Immature natural killer cell (primary cell): ENCODE measurements at regions not wholly inside any gene's neighbourhood (a gene's known extent, or its start where the extent isn't known, plus 50 kb on each side); places are given as distances from the start of the nearest gene placed in this dataset.
"Not testable (repeated sequence)": the region's sequence is repeated elsewhere in the genome, so short reads cannot be mapped to it uniquely, and the experiment has no call there.

Source experiments
- DNase-seq, 3 donors: peaks; one replicate each; pipeline ENCODE4 v3.0.0; 2022; ENCODE audit warnings: mixed read lengths in 1 of 3
- H3K27ac Mint-ChIP-seq, 6 donors: one replicate each; pipeline ENCODE4 v1.8.0; 2020; ENCODE audit warnings: mixed read lengths in 6 of 6, mild to moderate bottlenecking in 5 of 6, inconsistent platforms in 4 of 6, moderate library complexity in 3 of 6
- H3K27me3 Mint-ChIP-seq, 3 donors: one replicate each; pipeline ENCODE4 v1.8.0; 2020 to 2021; ENCODE audit warnings: low read depth in 3 of 3, mild to moderate bottlenecking in 3 of 3, mixed read lengths in 3 of 3, moderate library complexity in 3 of 3, inconsistent platforms in 1 of 3
- H3K36me3 Mint-ChIP-seq, 3 donors: one replicate each; pipeline ENCODE4 v1.8.0; 2020; ENCODE audit warnings: mixed read lengths in 3 of 3, inconsistent platforms in 2 of 3, mild to moderate bottlenecking in 2 of 3
- H3K4me1 Mint-ChIP-seq, 2 donors: one replicate each; pipeline ENCODE4 v1.8.0; 2020; ENCODE audit warnings: inconsistent platforms in 2 of 2, mild to moderate bottlenecking in 2 of 2, mixed read lengths in 2 of 2, moderate library complexity in 1 of 2
- H3K4me3 Mint-ChIP-seq, 5 donors: one replicate each; pipeline ENCODE4 v1.8.0; 2020; ENCODE audit warnings: mild to moderate bottlenecking in 5 of 5, mixed read lengths in 5 of 5, inconsistent platforms in 3 of 5, moderate library complexity in 3 of 5
- H3K9me3 Mint-ChIP-seq, 6 donors: one replicate each; pipeline ENCODE4 v1.8.0; 2020; ENCODE audit warnings: mild to moderate bottlenecking in 6 of 6, mixed read lengths in 6 of 6, inconsistent platforms in 4 of 6, moderate library complexity in 3 of 6

- DNase-seq = no peak
- no peak overlapping the region for H3K4me3 Mint-ChIP-seq
- H3K36me3 Mint-ChIP-seq = no peaks in the 10 kb centered on the region
- H3K27ac Mint-ChIP-seq = no peak overlapping the region
- no peaks in the 10 kb centered on the region for H3K4me1 Mint-ChIP-seq
- H3K9me3 Mint-ChIP-seq = no peaks in the 10 kb centered on the region
- H3K27me3 Mint-ChIP-seq = peaks cover 5 to 16% (median 6%) of the 10 kb centered on the region in 3 donors
Measured at GRCh38 chr5:171534043-171534895, 114.8 kb downstream of the FGF18 start.

- Mint-ChIP-seq H3K27ac (no peak overlapping the region), H3K4me3 (no peak overlapping the region), H3K36me3 (no peaks in the 10 kb centered on the region), H3K4me1 (no peaks in the 10 kb centered on the region), H3K9me3 (no peaks in the 10 kb centered on the region), H3K27me3 (peaks cover 5 to 18% (median 7%) of the 10 kb centered on the region in 3 donors)
- no peak for DNase-seq
Measured at GRCh38 chr5:171535162-171535561, 115.7 kb downstream of the FGF18 start.

- no peak overlapping the region for H3K4me3 Mint-ChIP-seq
- no peak for DNase-seq
- H3K9me3 Mint-ChIP-seq = no peaks in the 10 kb centered on the region
- H3K36me3 Mint-ChIP-seq = no peaks in the 10 kb centered on the region
- no peaks in the 10 kb centered on the region for H3K4me1 Mint-ChIP-seq
- H3K27ac Mint-ChIP-seq = no peak overlapping the region
- H3K27me3 Mint-ChIP-seq = peaks cover 5 to 18% (median 9%) of the 10 kb centered on the region in 3 donors
Measured at GRCh38 chr5:171537070-171537849, 117.8 kb downstream of the FGF18 start.

GRCh38 chr5:171537923-171538537 is 118.6 kb downstream of the FGF18 start:
- H3K27ac Mint-ChIP-seq = no peak overlapping the region
- DNase-seq = no peak
- H3K4me3 Mint-ChIP-seq = no peak overlapping the region
- peaks cover 5 to 18% (median 7%) of the 10 kb centered on the region in 3 donors for H3K27me3 Mint-ChIP-seq
- H3K9me3 Mint-ChIP-seq = no peaks in the 10 kb centered on the region
- H3K36me3 Mint-ChIP-seq = no peaks in the 10 kb centered on the region
- H3K4me1 Mint-ChIP-seq = no peaks in the 10 kb centered on the region

DNA sequence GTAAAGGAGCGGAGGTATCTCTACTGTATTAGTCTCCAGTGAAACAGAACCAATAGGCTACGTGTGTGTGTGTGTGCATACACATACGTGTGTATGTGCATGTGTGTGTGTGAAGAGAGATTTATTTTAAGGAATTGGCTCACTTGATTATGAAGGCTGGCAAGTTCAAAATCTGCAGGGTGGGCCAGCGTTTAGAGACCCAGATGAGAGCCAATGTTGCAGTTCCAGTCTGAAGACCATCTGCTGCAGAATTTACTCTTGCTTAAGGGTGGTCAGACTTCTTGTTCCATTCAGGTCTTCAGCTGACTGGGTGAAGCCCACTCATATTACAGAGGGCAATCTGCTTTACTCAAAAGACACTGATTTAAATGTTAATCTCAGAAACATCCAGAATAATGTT is 119.2 kb downstream of the FGF18 start:
- Mint-ChIP-seq H3K27ac (no peak overlapping the region), H3K4me1 (no peaks in the 10 kb centered on the region), H3K4me3 (no peak overlapping the region), H3K9me3 (no peaks in the 10 kb centered on the region), H3K36me3 (no peaks in the 10 kb centered on the region), H3K27me3 (peaks cover 5 to 18% (median 7%) of the 10 kb centered on the region in 3 donors)
- DNase-seq = no peak

GRCh38 chr5:171540865-171541264 is 121.4 kb downstream of the FGF18 start:
- Mint-ChIP-seq H3K9me3 (no peaks in the 10 kb centered on the region), H3K4me3 (no peak overlapping the region), H3K36me3 (no peaks in the 10 kb centered on the region), H3K27me3 (peaks cover 0 to 9% (median 3%) of the 10 kb centered on the region in 3 donors), H3K4me1 (no peaks in the 10 kb centered on the region), H3K27ac (no peak overlapping the region)
- DNase-seq = no peak

GRCh38 chr5:171541341-171541776 is 121.9 kb downstream of the FGF18 start:
- no peaks in the 10 kb centered on the region for H3K36me3 Mint-ChIP-seq
- no peak for DNase-seq
- no peak overlapping the region for H3K4me3 Mint-ChIP-seq
- H3K4me1 Mint-ChIP-seq = no peaks in the 10 kb centered on the region
- H3K9me3 Mint-ChIP-seq = no peaks in the 10 kb centered on the region
- peaks cover 0 to 7% (median 3%) of the 10 kb centered on the region in 3 donors for H3K27me3 Mint-ChIP-seq
- H3K27ac Mint-ChIP-seq = no peak overlapping the region

DNA sequence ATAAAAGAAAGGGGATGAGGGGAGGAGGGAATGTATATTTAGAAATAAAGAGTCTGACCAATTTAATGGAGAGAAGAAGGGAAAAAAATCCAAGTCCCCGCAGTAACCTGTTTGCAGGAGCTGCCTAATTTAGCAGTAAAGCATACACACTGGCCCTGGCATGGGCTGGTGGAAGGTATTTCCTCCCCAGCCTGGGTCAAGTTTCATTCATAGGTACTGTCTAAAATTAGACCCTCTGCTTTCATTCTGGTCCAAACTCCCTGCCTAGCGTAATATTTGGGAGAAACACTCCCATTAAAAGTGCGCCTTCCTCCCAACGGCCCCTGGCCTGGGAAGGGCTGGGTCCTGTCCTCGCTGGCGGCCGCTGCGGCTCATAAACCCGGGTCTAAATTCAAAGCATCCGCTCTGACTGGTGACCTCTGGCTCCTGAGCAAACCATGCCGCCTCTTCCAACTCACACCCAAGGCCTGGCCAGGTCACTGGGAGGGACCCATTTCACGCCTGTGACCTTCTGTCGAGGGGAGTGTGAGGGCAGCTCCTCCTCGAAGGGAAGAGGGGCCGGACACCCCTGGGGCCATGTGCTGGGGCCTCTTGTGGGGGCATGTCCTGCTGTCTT is 123.2 kb downstream of the FGF18 start:
- H3K27ac Mint-ChIP-seq = no peak overlapping the region
- no peak overlapping the region for H3K4me3 Mint-ChIP-seq
- peaks cover 0 to 6% (median 3%) of the 10 kb centered on the region in 3 donors for H3K27me3 Mint-ChIP-seq

GRCh38 chr5:171543148-171543815 is 123.8 kb downstream of the FGF18 start:
- no peaks in the 10 kb centered on the region for H3K9me3 Mint-ChIP-seq
- no peak overlapping the region for H3K4me3 Mint-ChIP-seq
- no peaks in the 10 kb centered on the region for H3K36me3 Mint-ChIP-seq

More for the DNA sequence above, 123.2 kb downstream of the FGF18 start:
- Mint-ChIP-seq H3K4me1 (no peaks in the 10 kb centered on the region), H3K9me3 (no peaks in the 10 kb centered on the region), H3K36me3 (no peaks in the 10 kb centered on the region)
- DNase-seq = no peak

GRCh38 chr5:171544913-171545765 is 125.7 kb downstream of the FGF18 start:
- H3K9me3 Mint-ChIP-seq = no peaks in the 10 kb centered on the region
- no peak overlapping the region for H3K27ac Mint-ChIP-seq

More at GRCh38 chr5:171543148-171543815, 123.8 kb downstream of the FGF18 start:
- no peaks in the 10 kb centered on the region for H3K4me1 Mint-ChIP-seq
- H3K27me3 Mint-ChIP-seq = peaks cover 0 to 3% (median 2%) of the 10 kb centered on the region in 3 donors
- DNase-seq = no peak
- H3K27ac Mint-ChIP-seq = no peak overlapping the region

GRCh38 chr5:171549274-171549673 is 129.8 kb downstream of the FGF18 start:
- no peak overlapping the region for H3K4me3 Mint-ChIP-seq
- DNase-seq = no peak
- H3K36me3 Mint-ChIP-seq = no peaks in the 10 kb centered on the region
- H3K27me3 Mint-ChIP-seq = peaks cover 0 to 7% (median 4%) of the 10 kb centered on the region in 3 donors
- H3K9me3 Mint-ChIP-seq = peaks cover 0 to 5% (median 0%) of the 10 kb centered on the region in 6 donors
- H3K4me1 Mint-ChIP-seq = no peaks in the 10 kb centered on the region
- H3K27ac Mint-ChIP-seq = no peak overlapping the region

More at GRCh38 chr5:171544913-171545765, 125.7 kb downstream of the FGF18 start:
- H3K4me3 Mint-ChIP-seq = no peak overlapping the region
- no peak for DNase-seq
- H3K36me3 Mint-ChIP-seq = no peaks in the 10 kb centered on the region
- no peaks in the 10 kb centered on the region for H3K4me1 Mint-ChIP-seq
- peaks cover 0 to 3% (median 2%) of the 10 kb centered on the region in 3 donors for H3K27me3 Mint-ChIP-seq

GRCh38 chr5:171553817-171554216 is 134.4 kb downstream of the FGF18 start:
- not testable (repeated sequence) for H3K27ac Mint-ChIP-seq, H3K9me3 Mint-ChIP-seq, H3K4me1 Mint-ChIP-seq, H3K36me3 Mint-ChIP-seq, H3K4me3 Mint-ChIP-seq, DNase-seq, H3K27me3 Mint-ChIP-seq
